GM19043 (cell line): ENCODE measurements at regions not wholly inside any gene's neighbourhood (a gene's known extent, or its start where the extent isn't known, plus 50 kb on each side); places are given as distances from the start of the nearest gene placed in this dataset.

Experiments used
- ATAC-seq: cut with Tn5 transposase; IDR thresholded peaks from one replicate; pipeline ENCODE4 v1.9.1; 2021; ENCODE audit warnings: low read depth; ENCODE audit not compliant: unreplicated experiment

DNA sequence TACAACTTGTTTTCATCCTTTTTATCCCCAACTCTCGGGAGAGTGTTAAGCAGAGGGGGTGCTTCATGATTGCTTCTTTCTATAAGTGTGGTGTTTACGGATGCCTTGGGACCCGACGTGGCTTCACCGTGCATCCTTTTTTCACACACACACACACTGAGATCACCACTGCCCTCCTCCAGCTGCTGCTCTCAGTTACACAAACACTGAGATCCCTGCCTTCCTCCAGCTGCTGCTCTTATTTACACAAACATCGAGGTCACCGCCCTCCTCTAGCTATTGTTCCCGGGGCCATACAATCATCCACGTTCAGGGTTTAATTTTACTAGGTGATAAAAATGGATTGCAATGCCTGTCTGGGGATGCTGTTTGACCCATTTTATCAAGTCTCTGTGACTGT lies 155.4 kb upstream of the FAM9B start:
- ATAC-seq = no peak

DNA sequence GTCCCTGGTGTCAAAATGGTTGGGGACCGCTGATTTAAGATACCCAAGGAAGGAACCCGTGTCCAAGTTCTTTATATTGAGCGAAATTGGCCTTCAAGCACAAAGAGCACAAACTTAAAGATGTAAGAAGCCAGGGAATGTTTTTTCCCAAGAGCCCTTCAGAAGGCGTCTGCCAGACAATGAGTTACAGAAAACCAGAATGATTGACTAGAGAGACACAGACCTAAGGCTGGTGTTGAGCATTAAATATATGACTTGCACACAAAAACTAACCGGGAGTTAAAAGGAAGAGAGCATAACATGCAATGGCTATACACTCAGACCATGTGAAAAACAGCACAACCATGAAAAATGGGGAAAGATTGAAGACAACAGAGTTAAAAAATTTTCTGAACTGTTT lies 157.5 kb upstream of the FAM9B start:
- ATAC-seq = no peak

DNA sequence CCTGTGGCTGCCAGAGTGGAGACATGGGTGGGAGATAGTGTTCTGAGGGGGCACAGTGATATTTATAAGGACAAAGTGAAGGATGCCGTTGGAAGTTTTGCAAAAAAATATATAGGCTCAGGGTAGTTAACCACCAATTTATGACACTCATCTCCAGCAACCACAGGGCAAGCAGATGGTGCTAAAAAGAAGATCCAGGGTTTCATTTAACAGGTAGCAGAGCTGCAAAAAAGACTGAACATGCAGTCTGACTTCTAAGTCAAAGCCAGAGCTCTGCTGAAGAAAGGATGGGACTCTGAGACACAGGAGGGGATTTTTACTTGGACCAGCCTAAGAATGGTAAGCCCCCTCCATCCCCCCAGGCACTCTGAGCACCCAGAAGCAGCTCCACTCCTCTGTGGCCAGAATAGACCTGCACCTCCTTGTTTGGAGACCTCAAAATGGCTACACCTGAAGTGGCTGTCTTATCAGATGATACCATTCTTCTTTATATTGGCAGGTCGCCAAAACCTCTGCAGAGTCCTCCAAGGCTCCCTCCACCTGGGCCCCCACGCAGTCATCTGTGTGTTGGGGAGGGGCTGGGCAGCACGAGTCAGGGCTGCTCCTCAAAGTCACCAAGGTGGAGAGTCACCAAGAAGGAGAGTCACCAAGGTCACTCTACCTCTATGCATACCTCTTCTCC lies 161.4 kb upstream of the FAM9B start:
- no peak for ATAC-seq

DNA sequence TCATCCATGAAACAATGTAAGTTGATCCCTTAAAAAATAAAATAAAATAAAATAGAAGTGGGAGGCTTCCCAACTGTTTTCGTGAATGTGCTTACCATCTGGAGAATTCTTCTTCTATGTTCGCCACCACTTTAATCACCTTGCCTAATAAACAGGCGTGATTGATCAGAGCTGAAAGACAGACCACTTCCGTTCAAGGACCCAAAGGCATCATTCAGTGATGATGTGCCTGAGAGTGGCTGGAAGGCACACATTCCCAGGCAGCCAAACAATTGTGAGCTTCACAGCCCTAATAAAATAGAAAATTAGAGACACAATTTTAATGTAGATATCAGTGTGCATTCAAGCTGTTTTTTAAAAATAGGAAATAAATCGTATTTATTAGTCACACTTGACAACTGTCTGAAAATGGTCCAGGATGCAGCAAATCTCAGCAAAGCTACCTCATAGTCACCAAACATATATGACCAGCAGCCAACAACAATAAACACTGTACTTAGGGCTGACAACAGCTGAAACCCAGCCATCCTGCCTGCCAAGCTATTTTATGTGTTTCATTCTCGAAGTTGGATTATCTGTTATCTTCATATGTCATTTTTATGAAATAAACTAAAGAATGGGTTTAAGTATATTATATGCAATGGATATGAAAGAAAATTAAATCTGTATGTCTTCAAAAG lies 163.2 kb upstream of the FAM9B start:
- ATAC-seq = no peak

DNA sequence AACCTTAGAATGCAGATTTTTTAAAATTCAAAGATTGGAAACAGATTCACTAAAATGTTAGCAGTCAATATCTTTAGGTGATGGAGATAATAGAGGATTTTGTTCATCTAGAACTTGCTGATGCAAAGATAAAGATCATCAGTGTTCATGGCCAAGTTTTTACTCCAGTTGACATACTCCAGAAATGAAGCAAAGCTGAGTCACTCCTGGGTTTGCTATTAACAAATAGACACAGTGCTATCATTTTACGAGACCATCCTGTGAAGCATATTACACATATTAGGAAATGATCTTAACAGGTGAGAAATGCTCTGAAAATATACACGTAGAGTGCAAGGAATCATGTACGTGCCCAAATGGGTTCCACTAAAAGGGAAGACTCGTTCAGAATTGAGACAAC lies 170.6 kb upstream of the FAM9B start:
- ATAC-seq = no peak

DNA sequence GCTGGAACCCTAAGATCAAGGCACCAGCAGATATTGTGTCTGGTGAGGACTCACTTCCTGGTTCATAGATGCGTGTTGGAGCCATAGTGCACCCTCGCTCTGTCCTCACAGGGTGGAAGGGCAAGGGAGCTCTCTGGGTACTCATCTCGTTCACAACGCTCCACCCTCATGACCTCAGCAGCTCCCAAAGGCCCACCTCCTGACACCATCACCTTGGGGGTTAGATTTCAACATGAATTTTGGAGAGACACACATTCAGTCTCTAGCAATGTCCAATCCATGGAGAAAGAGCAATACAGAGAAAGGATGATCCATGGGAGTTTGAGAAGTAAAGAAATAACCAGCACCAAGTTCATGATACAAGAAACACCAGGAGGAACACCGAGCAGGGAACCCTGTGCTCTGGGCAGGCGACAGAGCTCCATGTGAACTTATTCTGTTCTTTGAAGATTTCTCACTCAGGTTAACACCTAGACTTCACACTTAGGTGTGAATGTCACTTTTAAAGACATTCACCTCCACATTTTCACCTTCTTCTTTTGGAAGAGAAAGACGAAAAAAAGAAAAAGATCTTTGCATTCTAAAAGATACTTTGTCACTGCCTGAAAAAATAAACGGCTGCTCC lies 171.8 kb upstream of the FAM9B start:
- ATAC-seq = no peak

DNA sequence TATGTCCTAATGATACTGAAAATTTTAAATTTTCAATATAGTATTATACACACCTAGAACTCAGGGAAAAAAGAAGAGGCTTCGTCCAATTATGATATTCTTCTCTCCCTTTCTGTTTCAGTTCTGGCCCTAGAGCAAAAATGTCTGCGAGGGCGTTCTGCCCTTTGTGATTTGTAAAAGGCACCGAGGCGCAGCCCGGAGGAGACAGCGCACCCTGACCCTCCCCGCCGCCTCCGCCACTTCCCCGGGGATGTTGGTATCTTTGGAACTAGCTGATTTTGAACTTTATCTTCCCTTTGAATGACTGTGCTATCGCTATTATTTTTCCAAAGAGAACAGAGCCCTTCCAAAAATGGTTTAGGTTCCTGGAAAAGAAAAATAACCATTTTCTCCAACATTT lies 173.2 kb upstream of the FAM9B start:
- no peak for ATAC-seq

DNA sequence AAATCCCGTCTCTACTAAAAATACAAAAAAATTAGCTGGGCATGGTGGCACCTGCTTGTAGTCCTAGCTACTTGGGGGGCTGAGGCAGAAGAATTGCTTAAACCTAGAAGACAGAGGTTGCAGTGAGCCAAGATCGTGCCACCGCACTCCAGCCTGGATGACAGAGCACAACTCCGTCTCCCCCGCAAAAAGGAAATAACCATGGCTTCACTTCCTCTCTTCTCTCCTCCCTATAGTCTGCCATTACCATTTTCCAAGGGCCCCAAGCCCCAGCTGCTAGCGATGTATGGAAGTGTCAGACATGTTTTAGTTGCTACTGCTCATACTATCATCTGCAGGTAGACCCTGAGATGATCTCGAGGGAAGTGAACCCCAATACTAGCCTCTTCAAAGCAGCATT lies 177.3 kb upstream of the FAM9B start:
- no peak for ATAC-seq

DNA sequence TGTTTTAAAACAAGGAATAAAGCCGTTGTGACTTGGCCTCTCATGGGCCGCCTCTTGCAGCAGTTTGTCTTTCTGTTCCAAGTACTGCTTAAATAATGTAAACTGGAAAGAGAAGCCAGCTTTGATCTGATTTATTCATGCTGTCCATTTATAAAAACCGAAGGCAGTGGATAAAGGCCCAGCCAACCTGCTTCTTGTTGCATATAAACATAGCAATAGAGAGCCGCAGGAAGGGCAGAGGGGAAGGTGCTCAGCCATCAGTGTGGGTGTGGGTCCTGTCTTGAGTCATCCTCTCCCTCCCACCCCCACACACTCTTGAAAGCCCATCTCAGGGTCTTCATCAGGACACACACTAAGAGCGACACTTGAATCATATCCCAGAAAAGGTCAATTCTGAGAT lies 187.9 kb upstream of the FAM9B start:
- no peak for ATAC-seq

DNA sequence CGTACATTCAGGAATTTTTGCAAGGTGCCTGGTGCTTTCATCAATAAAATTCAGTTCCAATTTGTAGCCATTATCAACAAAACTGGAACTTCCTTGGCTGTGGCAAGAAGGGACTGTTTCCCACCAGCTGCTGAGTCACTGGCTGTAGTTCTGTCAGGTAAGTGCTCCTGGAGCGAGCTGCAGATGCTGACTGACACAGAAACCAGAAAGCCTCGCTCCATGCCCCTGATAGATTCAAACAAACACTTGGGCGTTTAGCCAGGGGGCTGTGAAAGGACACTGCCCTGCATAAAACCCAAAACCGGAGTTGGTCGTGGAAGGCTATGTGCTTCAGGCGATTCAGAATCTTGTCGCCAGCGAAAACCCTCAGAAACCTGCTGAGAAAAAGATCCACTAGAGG lies 188.4 kb upstream of the FAM9B start:
- no peak for ATAC-seq

DNA sequence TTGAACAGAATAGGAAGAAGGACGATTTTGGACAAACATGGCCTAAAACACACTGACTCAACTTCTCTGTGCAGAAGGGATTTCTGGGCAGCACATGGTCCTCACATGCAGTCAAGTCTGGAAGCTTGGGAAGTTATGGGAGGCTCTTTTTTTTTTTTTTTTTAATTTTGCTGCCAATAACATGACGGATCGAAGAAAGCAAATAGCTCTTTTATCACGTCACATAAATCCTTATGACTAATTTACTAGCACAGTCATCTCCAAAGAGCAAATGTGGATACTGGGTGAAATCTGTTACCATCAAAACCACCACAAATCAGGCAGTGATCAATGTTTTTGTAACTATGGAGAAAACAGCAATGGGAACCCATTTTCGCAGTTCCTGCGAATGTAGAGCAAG lies 193.3 kb upstream of the FAM9B start:
- ATAC-seq = no peak

DNA sequence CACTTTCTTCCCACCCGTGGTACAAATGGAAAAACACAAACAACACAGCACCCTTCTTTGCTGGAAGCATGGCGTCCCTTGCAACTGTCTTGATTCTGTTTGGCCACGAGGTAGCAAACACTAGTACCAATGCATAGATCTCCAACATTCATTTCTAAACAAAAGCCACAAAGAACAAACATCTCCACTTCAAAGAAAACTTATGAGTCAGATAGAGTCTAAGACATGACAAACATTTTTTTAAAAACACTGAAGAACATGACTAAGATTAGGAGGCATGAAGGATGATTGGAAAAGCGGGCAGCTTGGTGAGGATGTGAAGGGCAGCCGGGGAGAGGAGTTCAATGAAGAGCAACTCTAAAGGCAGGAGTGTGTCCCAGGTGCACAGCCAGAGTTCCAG lies 197.6 kb upstream of the FAM9B start:
- ATAC-seq = no peak

DNA sequence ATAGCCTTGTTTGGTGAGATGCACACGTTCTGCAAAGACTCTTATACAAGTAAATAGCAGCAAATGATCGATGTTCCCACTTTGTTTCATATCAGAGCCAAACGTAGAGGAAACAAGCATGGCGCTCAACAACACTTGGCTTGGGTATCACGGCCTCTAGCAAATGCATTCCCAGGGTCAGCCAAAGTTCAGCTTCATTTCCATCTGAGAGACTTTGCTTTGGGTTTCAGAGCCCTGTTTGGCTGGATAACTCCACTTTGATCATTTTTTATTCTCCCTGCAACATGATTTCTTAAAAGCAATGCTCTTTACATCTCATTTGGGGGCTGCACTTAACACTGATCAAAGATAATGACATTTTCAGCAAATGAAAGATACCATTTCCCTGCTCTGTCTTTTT lies 199.2 kb upstream of the FAM9B start:
- ATAC-seq = no peak

DNA sequence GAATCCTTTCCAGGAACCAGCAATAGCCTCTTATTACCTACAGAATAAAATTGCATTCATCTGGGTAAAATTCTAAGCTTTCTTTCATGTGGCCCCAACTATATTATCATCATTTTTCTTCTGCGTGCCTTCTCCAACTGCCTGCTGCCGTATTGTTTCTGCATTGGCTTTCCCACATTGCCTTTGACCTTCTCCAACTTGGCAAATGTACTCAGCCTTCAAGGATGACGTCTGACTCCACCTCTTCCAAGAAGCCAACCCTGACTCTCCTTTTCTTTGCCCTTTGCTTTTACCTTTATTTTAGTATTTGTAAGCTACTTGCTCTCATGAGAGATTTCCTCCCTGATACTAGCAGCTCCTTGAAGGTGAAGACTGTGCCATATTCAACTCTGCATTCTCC lies 200.4 kb upstream of the FAM9B start:
- no peak for ATAC-seq

DNA sequence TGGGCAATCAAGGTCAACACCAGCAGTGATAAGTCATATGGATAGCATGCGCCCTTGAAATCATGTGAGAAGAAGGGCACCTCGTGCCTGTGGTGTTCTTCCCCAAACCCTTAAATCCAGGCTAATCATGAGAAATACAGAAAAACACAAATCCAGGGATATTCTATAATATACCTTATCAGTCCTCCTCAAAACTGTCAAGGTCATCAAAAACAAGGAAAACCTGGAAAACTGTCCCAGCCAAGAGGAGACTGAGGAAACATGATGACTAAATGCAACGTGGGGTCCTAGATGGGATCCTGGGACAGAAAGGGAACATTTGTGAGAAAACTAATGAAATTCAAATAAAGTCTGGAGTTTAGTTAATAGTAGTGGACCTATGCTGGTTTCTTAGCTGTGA lies 201.8 kb upstream of the FAM9B start:
- no peak for ATAC-seq

DNA sequence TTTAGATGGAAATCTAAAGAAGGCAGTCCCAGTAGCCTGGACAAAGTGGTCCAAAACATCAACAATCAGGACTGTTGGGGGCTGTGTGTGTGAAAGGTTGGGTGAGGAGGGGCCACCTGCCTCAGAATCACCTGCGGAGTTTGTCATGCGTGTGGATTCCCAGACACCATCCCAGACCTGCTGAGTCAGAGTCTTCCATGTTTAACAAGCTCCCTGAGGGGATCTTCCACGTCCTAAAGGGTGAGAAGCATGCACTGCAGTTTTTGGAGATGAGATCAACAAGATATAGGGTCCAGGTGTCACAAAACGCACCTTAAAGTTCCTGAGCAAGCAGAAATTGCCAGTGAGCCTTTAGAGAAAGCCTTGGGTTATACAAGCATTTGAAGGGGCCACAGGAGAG lies 207.0 kb upstream of the FAM9B start:
- no peak for ATAC-seq

DNA sequence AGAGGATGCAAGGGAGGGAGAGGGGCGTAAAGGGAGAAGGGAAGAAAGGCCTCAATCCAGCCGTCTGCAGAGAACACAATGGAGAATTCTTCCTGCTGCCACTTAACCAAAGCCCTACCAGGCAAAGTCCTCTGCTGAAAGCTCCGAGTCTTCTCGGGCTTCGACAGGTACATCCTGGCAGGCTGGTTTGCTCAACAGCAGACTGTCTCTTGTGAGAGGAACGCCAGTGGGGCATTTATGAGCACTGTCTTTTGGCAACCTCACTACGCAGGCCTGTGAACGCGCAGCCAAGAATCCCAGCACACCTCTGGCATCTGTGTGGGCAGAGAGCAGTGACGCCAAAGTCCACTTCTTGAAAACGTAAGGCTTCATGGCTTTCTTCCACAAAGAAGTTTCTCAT lies 207.5 kb upstream of the FAM9B start:
- no peak for ATAC-seq

DNA sequence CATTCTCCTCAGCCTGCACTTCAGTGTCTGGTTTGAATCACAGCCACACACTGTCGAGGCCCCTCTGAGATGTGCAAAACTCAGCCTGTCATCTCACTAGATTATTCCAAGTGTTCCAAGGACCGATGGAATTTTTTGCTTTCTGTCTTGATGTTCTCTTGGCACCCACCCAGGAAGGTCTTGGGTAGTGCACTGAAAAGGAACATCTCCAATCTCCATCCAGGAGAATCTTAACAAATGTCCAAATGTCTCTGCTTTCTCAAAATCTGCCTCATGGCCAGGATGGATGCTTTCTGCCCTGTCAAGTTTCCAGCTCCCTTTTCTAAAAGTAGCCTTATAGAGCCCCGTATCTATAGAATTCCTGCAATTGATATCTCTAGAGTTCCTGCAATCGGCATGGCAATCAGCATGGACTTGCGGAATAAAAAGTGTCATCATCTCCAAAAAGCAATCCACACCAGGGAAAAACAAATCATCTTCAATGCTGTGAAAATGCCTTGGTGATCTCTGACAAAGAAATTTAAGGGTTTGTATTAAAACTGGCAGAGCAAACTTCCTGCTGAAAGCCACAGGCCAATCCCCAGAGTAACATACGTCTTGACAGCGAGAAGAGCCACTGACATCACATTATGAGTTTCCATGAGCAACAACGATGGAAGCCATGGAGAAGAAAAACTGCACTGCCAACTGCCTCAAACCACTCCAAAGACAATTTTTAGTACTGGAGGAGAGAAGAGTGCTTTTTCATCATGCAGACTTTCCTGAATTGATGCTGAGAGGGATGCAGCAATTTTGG lies 215.3 kb upstream of the FAM9B start:
- no peak for ATAC-seq

DNA sequence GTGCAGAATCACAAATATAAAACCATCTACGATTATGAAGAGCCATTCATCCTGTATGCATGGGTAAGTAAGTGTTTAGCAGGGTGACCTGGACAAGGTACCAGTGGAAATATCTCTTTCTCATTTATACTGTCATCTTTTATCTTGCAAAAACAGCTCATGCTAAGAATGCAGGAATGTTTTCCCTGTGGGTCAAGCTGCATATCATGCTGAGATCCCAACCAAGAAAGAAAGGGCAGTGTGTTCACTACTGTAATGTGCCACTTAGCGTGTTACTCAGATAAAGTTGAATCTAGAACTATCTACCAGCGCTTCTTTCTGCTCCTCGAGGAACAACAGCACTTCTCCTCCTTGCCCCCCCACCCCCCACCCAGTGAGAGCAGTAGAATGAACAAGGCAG lies 212.7 kb upstream of the TBL1X start:
- ATAC-seq = no peak

DNA sequence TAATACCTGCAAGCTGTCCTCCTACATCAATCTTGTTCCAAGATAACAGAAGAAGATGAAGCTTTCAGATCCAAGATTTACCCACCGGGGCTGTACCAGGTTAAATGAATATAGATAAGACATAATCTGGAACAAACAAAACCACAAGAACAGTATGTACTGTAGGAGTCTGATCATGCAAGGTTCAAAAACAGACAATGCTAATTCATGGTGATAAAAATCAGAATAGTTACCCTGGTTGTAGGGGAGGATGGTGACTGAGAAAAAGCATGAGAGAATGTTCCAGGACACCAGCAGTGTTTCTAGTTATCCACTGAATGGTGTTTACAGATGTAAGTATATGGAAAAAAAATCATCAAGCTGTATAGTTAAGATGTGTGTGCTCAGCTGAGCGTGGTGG lies 211.6 kb upstream of the TBL1X start:
- ATAC-seq = no peak

DNA sequence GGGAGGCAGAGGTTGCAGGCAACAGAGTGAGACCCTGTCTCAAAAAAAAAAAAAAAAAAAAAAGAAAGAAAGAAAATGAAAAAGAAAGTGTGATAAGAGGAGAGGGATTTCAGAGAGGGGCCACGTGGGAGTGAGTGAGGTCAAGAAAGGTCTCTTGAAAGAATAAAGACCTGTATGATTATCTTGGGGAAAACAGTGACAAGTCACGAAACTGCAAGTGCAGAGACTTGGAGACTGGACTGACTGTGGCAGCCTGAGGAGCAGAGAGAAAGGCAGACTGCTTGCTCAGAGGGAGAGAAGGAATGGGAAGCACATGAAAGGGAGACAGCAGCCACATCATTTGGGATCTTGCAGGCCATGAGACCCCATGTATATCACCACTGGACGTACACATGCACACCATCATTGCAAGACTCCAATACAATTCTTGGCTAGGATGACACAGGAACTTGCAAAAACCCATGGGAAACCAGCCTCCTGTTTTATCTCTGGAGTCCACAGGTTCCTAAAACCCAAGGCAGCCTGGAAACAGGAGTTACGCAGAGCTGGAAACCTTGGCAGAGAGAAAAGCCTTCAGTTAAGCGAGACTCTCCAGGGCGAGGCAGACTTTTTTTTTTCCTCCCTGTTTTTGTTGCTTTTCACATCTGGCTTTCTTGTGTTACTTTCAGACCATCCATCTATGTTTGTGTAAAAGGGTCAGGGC lies 207.0 kb upstream of the TBL1X start:
- ATAC-seq = no peak
